GM12878 (cell line): ENCODE measurements at regions not wholly inside any gene's neighbourhood (a gene's known extent, or its start where the extent isn't known, plus 50 kb on each side); places are given as distances from the start of the nearest gene placed in this dataset.
"Not testable (repeated sequence)": the region's sequence is repeated elsewhere in the genome, so short reads cannot be mapped to it uniquely, and the experiment has no call there.

Source experiments
- ATAC-seq: fragments of 200-7000 bp; cut with Tn5 transposase; 3 replicates; pipeline ENCODE4 v1.9.1; 2020; ENCODE audit warnings: mild to moderate bottlenecking, moderate library complexity
- BruUV-seq: library from RNA; stranded (reverse); fragments of 400-500 nt; replicated peaks from 2 replicates; lab custom pipeline; 2021; lab: Mats Ljungman, UMichigan
- CTCF ChIA-PET: fragments of 300-600 bp; sonication (Branson Sonifier 250); formaldehyde crosslinking; extraction: SDS; loops from one replicate; lab custom pipeline; 2021; ENCODE audit warnings: inconsistent platforms; lab: Yijun Ruan, JAX
- POLR2A ChIA-PET: fragments of 350-600 bp; formaldehyde crosslinking; extraction: SDS; loops from one replicate; lab custom pipeline; 2021; ENCODE audit warnings: inconsistent platforms; lab: Charles Lee
- RAD21 ChIA-PET: fragments of 300-600 bp; sonication (Branson Sonifier 250); formaldehyde crosslinking; loops from one replicate; lab custom pipeline; 2023; ENCODE audit warnings: antibody characterized with exemption; ENCODE audit not compliant: unreplicated experiment; lab: Charles Lee
- SMC1A ChIA-PET: fragments of 300-600 bp; sonication (Branson Sonifier 250); formaldehyde crosslinking; loops from one replicate; lab custom pipeline; 2023; ENCODE audit not compliant: unreplicated experiment, uncharacterized antibody; lab: Charles Lee
- DNase-seq: peaks from one replicate; pipeline ENCODE4 v3.0.0-alpha.2; 2011; ENCODE audit warnings: low read depth, low spot score
- FAIRE-seq: peaks from 3 replicates; lab custom pipeline; 2011; peaks lifted over from hg19 to GRCh38; lab: Jason Lieb, UNC
- H2AFZ ChIP-seq: 2 replicates; pipeline ENCODE4 v1.6.0; 2011; ENCODE audit warnings: low read depth, low read length, control low read depth; ENCODE audit not compliant: control insufficient read depth
- H3K27ac ChIP-seq: 2 replicates; pipeline ENCODE4 v1.5.1; 2011; ENCODE audit warnings: control low read depth; ENCODE audit not compliant: control insufficient read depth, insufficient read depth
- H3K27me3 ChIP-seq, 2 experiments: replicated peaks in 1 of 2; 2 replicates each; pipeline versions ENCODE4 v1.6.0 to v1.6.1; 2011; ENCODE audit warnings: low read length in 1 of 2; ENCODE audit not compliant: control insufficient read depth in 2 of 2, insufficient read depth in 2 of 2
- H3K36me3 ChIP-seq, 2 experiments: 2 replicates each; pipeline ENCODE4 v1.5.1; 2011; ENCODE audit warnings: low read length in 1 of 2; ENCODE audit not compliant: control insufficient read depth in 2 of 2, insufficient read depth in 2 of 2
- H3K4me1 ChIP-seq: 2 replicates; pipeline ENCODE4 v1.6.1; 2011; ENCODE audit warnings: mild to moderate bottlenecking, low read length, moderate library complexity, mixed read lengths; ENCODE audit not compliant: control insufficient read depth, insufficient read depth
- H3K4me2 ChIP-seq: 2 replicates; pipeline ENCODE4 v1.6.0; 2011; ENCODE audit warnings: control low read depth; ENCODE audit not compliant: control insufficient read depth, insufficient read depth
- H3K4me3 ChIP-seq: fragments of 200-600 bp; sonication (generic); 2 replicates; pipeline ENCODE4 v1.5.1; 2016
- H3K79me2 ChIP-seq: 2 replicates; pipeline ENCODE4 v1.6.0; 2011; ENCODE audit warnings: low read length; ENCODE audit not compliant: control insufficient read depth, insufficient read depth
- H3K9ac ChIP-seq: 2 replicates; pipeline ENCODE4 v1.8.0; 2011; ENCODE audit warnings: low read length, control low read depth, mixed read lengths; ENCODE audit not compliant: control insufficient read depth, insufficient read depth
- H3K9me3 ChIP-seq: replicated peaks from 3 replicates; pipeline ENCODE4 v1.5.1; 2011; ENCODE audit warnings: mild to moderate bottlenecking, low read length; ENCODE audit not compliant: control insufficient read depth, insufficient read depth
- H4K20me1 ChIP-seq: 2 replicates; pipeline ENCODE4 v1.6.0; 2011; ENCODE audit not compliant: control insufficient read depth, insufficient read depth
- ESRRA ChIP-seq: IDR thresholded peaks from 2 replicates; pipeline ENCODE4 v1.6.1; 2012; ENCODE audit warnings: mild to moderate bottlenecking, low read length, improper control_type of control experiment
- GATAD2B ChIP-seq: fragments of 450-650 bp; conservative IDR thresholded peaks from 2 replicates; pipeline ENCODE4 v1.6.1; 2017; ENCODE audit warnings: low read depth, mild to moderate bottlenecking, moderate library complexity
- IKZF2 ChIP-seq, 2 experiments: fragments of 450-650 bp; IDR thresholded peaks; 2 replicates each; pipeline ENCODE4 v1.6.1; 2017; ENCODE audit warnings: mild to moderate bottlenecking in 2 of 2, moderate library complexity in 2 of 2
- KDM1A ChIP-seq: fragments of 200-600 bp; sonication (generic); IDR thresholded peaks from 2 replicates; pipeline ENCODE4 v1.6.1; 2016; ENCODE audit warnings: borderline replicate concordance
- MAX ChIP-seq: IDR thresholded peaks from 2 replicates; pipeline ENCODE4 v1.6.1; 2012; ENCODE audit warnings: low read depth, low read length, improper control_type of control experiment
- NFIC ChIP-seq: IDR thresholded peaks from 2 replicates; pipeline ENCODE4 v1.6.1; 2012; ENCODE audit warnings: low read depth, mild to moderate bottlenecking, inconsistent platforms, low read length, moderate library complexity
- PBX3 ChIP-seq: IDR thresholded peaks from 2 replicates; pipeline ENCODE4 v1.6.1; 2011; ENCODE audit warnings: mild to moderate bottlenecking, low read depth, low read length, moderate library complexity; ENCODE audit not compliant: insufficient replicate concordance
- RB1 ChIP-seq: fragments of 450-650 bp; formaldehyde crosslinking; IDR thresholded peaks from 2 replicates; pipeline ENCODE4 v1.6.1; 2017; ENCODE audit warnings: mild to moderate bottlenecking, borderline replicate concordance
- SMAD5 ChIP-seq: IDR thresholded peaks from 2 replicates; pipeline ENCODE4 v1.6.1; 2016; ENCODE audit warnings: antibody characterized with exemption, low read depth
- ZBTB4 ChIP-seq: fragments of 450-650 bp; formaldehyde crosslinking; IDR thresholded peaks from 2 replicates; pipeline ENCODE4 v1.4.0; 2022; ENCODE audit warnings: mild to moderate bottlenecking, moderate library complexity
- ZZZ3 ChIP-seq: IDR thresholded peaks from 2 replicates; pipeline ENCODE4 v1.6.1; 2011; ENCODE audit warnings: low read depth; ENCODE audit not compliant: control insufficient read depth, insufficient read length
- WGBS: methylation state at CpG from one replicate; pipeline ENCODE4 v1.1.6; 2016; ENCODE audit warnings: low lambda C conversion rate; ENCODE audit not compliant: insufficient replicate concordance, insufficient coverage; ENCODE audit errors: missing lambda C conversion rate; 5-methylcytosine and 5-hydroxymethylcytosine counted together
- in situ Hi-C: fragments of 300-500 bp; cut with MboI; formaldehyde crosslinking; loops from 9 replicates; pipeline ENCODE4 v1.14.3; 2018; ENCODE audit warnings: mixed read lengths
- intact Hi-C: fragments of 100-400 bp; cut with micrococcal nuclease; formaldehyde crosslinking; loops from one replicate; pipeline ENCODE4 v1.14.2; 2022; ENCODE audit not compliant: unreplicated experiment

- Histone ChIP-seq H3K36me3 (no peaks in the 10 kb centered on the region), H3K4me1 (no peaks in the 10 kb centered on the region), H3K27me3 (no peaks in the 10 kb centered on the region), H3K9me3 (no peaks in the 10 kb centered on the region), H2AFZ (no peak overlapping the region), H3K4me2 (no peak overlapping the region), H3K27ac (no peak overlapping the region), H3K4me3 (no peak overlapping the region), H3K79me2 (no peaks in the 10 kb centered on the region), H4K20me1 (no peaks in the 10 kb centered on the region), H3K9ac (no peak overlapping the region)
- no peak for TF ChIP-seq GATAD2B
- TF ChIP-seq KDM1A = no peak
- no peak for TF ChIP-seq ZZZ3
- TF ChIP-seq IKZF2 (IDR thresholded peaks at IDR 0.05) = no peak
- no peak for TF ChIP-seq MAX
- no peak for TF ChIP-seq RB1
- TF ChIP-seq SMAD5 = no peak
- no peak for TF ChIP-seq PBX3
- no peak for TF ChIP-seq ESRRA
- no peak for TF ChIP-seq ZBTB4 (CRISPR knock-in tag)
- no peak for TF ChIP-seq NFIC
- POLR2A ChIA-PET = no interaction called here
- intact Hi-C loops = no loop called here
- in situ Hi-C loops = no loop called here
- no peak for DNase-seq
- no peak for FAIRE-seq
- RAD21 ChIA-PET = interaction anchor here (0.6 to 0.8 kb wide), 2 partner anchors 10 to 17 kb away, joined by 3 read pairs; no protein-coding TSS in a partner anchor
- SMC1A ChIA-PET = interaction anchor here (0.6 to 0.7 kb wide), 3 partner anchors 28 to 69 kb away, joined by 4 to 5 read pairs (median 4); no protein-coding TSS in a partner anchor
- CTCF ChIA-PET = interaction anchor here (0.6 kb wide), 1 partner anchor 14 kb away, joined by 4 read pairs; no protein-coding TSS in a partner anchor
- ATAC-seq = no peak
- 11% methylated on average over 2 of the region's 2 CpGs for WGBS
- no TSS peak for BruUV-seq
Observed at GRCh38 chr6:84953111-84953755, 188.8 kb upstream of the TBX18 start.

GRCh38 chr6:84944926-84945325 is 180.5 kb upstream of the TBX18 start:
- H3K4me3 ChIP-seq, RAD21 ChIA-PET, in situ Hi-C loops, DNase-seq, H3K27me3 ChIP-seq, H2AFZ ChIP-seq, H3K4me2 ChIP-seq, H3K27ac ChIP-seq, FAIRE-seq, H3K9me3 ChIP-seq, POLR2A ChIA-PET, H4K20me1 ChIP-seq, BruUV-seq, intact Hi-C loops, H3K9ac ChIP-seq, H3K79me2 ChIP-seq, H3K36me3 ChIP-seq, ATAC-seq, SMC1A ChIA-PET, H3K4me1 ChIP-seq: not testable (repeated sequence)
- WGBS = 50% methylated on average over 7 of the region's 7 CpGs
- CTCF ChIA-PET = interaction anchor here (0.6 kb wide), 1 partner anchor 1343 kb away, joined by 3 read pairs; no protein-coding TSS in a partner anchor
